ENCODE measurements at regions not wholly inside any gene's neighbourhood (a gene's known extent, or its start where the extent isn't known, plus 50 kb on each side); places are given as distances from the start of the nearest gene placed in this dataset.
"Not testable (repeated sequence)": the region's sequence is repeated elsewhere in the genome, so short reads cannot be mapped to it uniquely, and the experiment has no call there.

GRCh38 chr11:33956611-33957010, 64.7 kb upstream of the LMO2 start:
- DNase-seq (ENCODE audit: low read depth, low spot score) = no peak
- POLR2A ChIA-PET = no interaction called here
- Histone ChIP-seq H3K4me3 (ENCODE audit: low read depth, low read length) (no peak overlapping the region), H3K27me3 (ENCODE audit: control insufficient read depth, insufficient read depth, low read length) (peaks cover 32% of the 10 kb centered on the region), H3K27ac (ENCODE audit: low read depth, low read length) (no peak overlapping the region), H3K9me3 (ENCODE audit: control insufficient read depth, insufficient read depth, low read length) (no peaks in the 10 kb centered on the region)
- no peak for TF ChIP-seq CTCF (IDR thresholded peaks at IDR 0.05; ENCODE audit: low read depth, low read length)
- CTCF ChIA-PET = no interaction called here

- Histone ChIP-seq H3K9me3 (ENCODE audit: control insufficient read depth, insufficient read depth, low read length) (no peaks in the 10 kb centered on the region), H3K4me3 (ENCODE audit: low read depth, low read length) (no peak overlapping the region), H3K27me3 (ENCODE audit: control insufficient read depth, insufficient read depth, low read length) (peaks cover 30% of the 10 kb centered on the region), H3K27ac (ENCODE audit: low read depth, low read length) (no peak overlapping the region)
- no peak for TF ChIP-seq CTCF (IDR thresholded peaks at IDR 0.05; ENCODE audit: low read depth, low read length)
- CTCF ChIA-PET = interaction anchor here (1.7 kb wide), 1 partner anchor 35 kb away, joined by 4 read pairs; no protein-coding TSS in a partner anchor
- POLR2A ChIA-PET = no interaction called here
- DNase-seq (ENCODE audit: low read depth, low spot score) = no peak
Measured at GRCh38 chr11:33953289-33953688, 61.4 kb upstream of the LMO2 start.

- CTCF ChIA-PET = interaction anchor here (1.7 kb wide), 1 partner anchor 35 kb away, joined by 4 read pairs; no protein-coding TSS in a partner anchor
Measured at GRCh38 chr11:33952805-33953204, 60.9 kb upstream of the LMO2 start.

GRCh38 chr11:33949252-33949913, 57.5 kb upstream of the LMO2 start:
- Histone ChIP-seq H3K27me3 (ENCODE audit: control insufficient read depth, insufficient read depth, low read length) (peaks cover 14% of the 10 kb centered on the region), H3K27ac (ENCODE audit: low read depth, low read length) (no peak overlapping the region), H3K4me3 (ENCODE audit: low read depth, low read length) (no peak overlapping the region), H3K9me3 (ENCODE audit: control insufficient read depth, insufficient read depth, low read length) (no peaks in the 10 kb centered on the region)
- ChIA-PET CTCF (no interaction called here), POLR2A (no interaction called here)
- no peak for DNase-seq (ENCODE audit: low read depth, low spot score)
- TF ChIP-seq CTCF (IDR thresholded peaks at IDR 0.05; ENCODE audit: low read depth, low read length) = no peak

More at GRCh38 chr11:33952805-33953204, 60.9 kb upstream of the LMO2 start:
- Histone ChIP-seq H3K27ac (ENCODE audit: low read depth, low read length) (no peak overlapping the region), H3K4me3 (ENCODE audit: low read depth, low read length) (no peak overlapping the region), H3K27me3 (ENCODE audit: control insufficient read depth, insufficient read depth, low read length) (peaks cover 30% of the 10 kb centered on the region), H3K9me3 (ENCODE audit: control insufficient read depth, insufficient read depth, low read length) (no peaks in the 10 kb centered on the region)
- POLR2A ChIA-PET = no interaction called here
- no peak for TF ChIP-seq CTCF (IDR thresholded peaks at IDR 0.05; ENCODE audit: low read depth, low read length)
- DNase-seq (ENCODE audit: low read depth, low spot score) = no peak

GRCh38 chr11:33948494-33948893, 56.6 kb upstream of the LMO2 start:
- Histone ChIP-seq H3K27ac (ENCODE audit: low read depth, low read length) (no peak overlapping the region), H3K4me3 (ENCODE audit: low read depth, low read length) (no peak overlapping the region), H3K27me3 (ENCODE audit: control insufficient read depth, insufficient read depth, low read length) (peaks cover 6% of the 10 kb centered on the region), H3K9me3 (ENCODE audit: control insufficient read depth, insufficient read depth, low read length) (no peaks in the 10 kb centered on the region)
- CTCF ChIA-PET = no interaction called here
- no peak for DNase-seq (ENCODE audit: low read depth, low spot score)
- TF ChIP-seq CTCF (IDR thresholded peaks at IDR 0.05; ENCODE audit: low read depth, low read length) = no peak
- POLR2A ChIA-PET = no interaction called here

- CTCF ChIA-PET; H3K27ac ChIP-seq (ENCODE audit: low read depth, low read length); DNase-seq (ENCODE audit: low read depth, low spot score); H3K27me3 ChIP-seq (ENCODE audit: control insufficient read depth, insufficient read depth, low read length); H3K4me3 ChIP-seq (ENCODE audit: low read depth, low read length); POLR2A ChIA-PET; H3K9me3 ChIP-seq (ENCODE audit: control insufficient read depth, insufficient read depth, low read length): not testable (repeated sequence)
Measured at GRCh38 chr11:33947918-33948317, 56.0 kb upstream of the LMO2 start.
